SW 1271 (cell line): ENCODE measurements at regions not wholly inside any gene's neighbourhood (a gene's known extent, or its start where the extent isn't known, plus 50 kb on each side); places are given as distances from the start of the nearest gene placed in this dataset.
A peak's percentile ranks its signal among the peaks of the same experiment; 100 is the strongest.

ENCODE experiments used
- DNase-seq, 2 experiments: peaks; one replicate each; lab custom pipeline; 2025; lab: John Stamatoyannopoulos, UW

- no peak for DNase-seq
Observed at GRCh38 chr2:145597809-145598208, 1077.9 kb upstream of the ZEB2 start.

GRCh38 chr2:145597006-145597405 is 1077.1 kb upstream of the ZEB2 start:
- no peak for DNase-seq

- no peak for DNase-seq
Observed at GRCh38 chr2:145596416-145596815, 1076.5 kb upstream of the ZEB2 start.

GRCh38 chr2:145595296-145595695 is 1075.4 kb upstream of the ZEB2 start:
- no peak for DNase-seq

GRCh38 chr2:145593991-145594614 is 1074.2 kb upstream of the ZEB2 start:
- peak in 1 of 2 experiments; percentile 16 for DNase-seq

- DNase-seq, result no peak
Observed at GRCh38 chr2:145593280-145593679, 1073.4 kb upstream of the ZEB2 start.

- no peak for DNase-seq
Observed at GRCh38 chr2:145592361-145592760, 1072.4 kb upstream of the ZEB2 start.

- DNase-seq, result no peak
Observed at GRCh38 chr2:145591109-145591809, 1071.3 kb upstream of the ZEB2 start.

- no peak for DNase-seq
Observed at GRCh38 chr2:145587922-145588321, 1068.0 kb upstream of the ZEB2 start.

GRCh38 chr2:145584353-145584752 is 1064.4 kb upstream of the ZEB2 start:
- no peak for DNase-seq

GRCh38 chr2:145573608-145574007 is 1053.7 kb upstream of the ZEB2 start:
- DNase-seq, result no peak

- no peak for DNase-seq
Observed at GRCh38 chr2:145572238-145572637, 1052.3 kb upstream of the ZEB2 start.

GRCh38 chr2:145569108-145569507 is 1049.2 kb upstream of the ZEB2 start:
- DNase-seq, result no peak

GRCh38 chr2:145563741-145564615 is 1044.1 kb upstream of the ZEB2 start:
- no peak for DNase-seq

- no peak for DNase-seq
Observed at GRCh38 chr2:145561152-145561551, 1041.2 kb upstream of the ZEB2 start.

- DNase-seq, result no peak
Observed at GRCh38 chr2:145558617-145559350, 1038.9 kb upstream of the ZEB2 start.

GRCh38 chr2:145555360-145555759 is 1035.4 kb upstream of the ZEB2 start:
- DNase-seq, result no peak

- DNase-seq, result no peak
Observed at GRCh38 chr2:145551686-145552085, 1031.8 kb upstream of the ZEB2 start.

- no peak for DNase-seq
Observed at GRCh38 chr2:145548479-145548878, 1028.6 kb upstream of the ZEB2 start.

GRCh38 chr2:145547620-145548019 is 1027.7 kb upstream of the ZEB2 start:
- DNase-seq, result no peak

GRCh38 chr2:145546091-145546490 is 1026.2 kb upstream of the ZEB2 start:
- DNase-seq, result no peak

GRCh38 chr2:145543856-145544255 is 1023.9 kb upstream of the ZEB2 start:
- no peak for DNase-seq
